ENCODE measurements at regions not wholly inside any gene's neighbourhood (a gene's known extent, or its start where the extent isn't known, plus 50 kb on each side); places are given as distances from the start of the nearest gene placed in this dataset.
"Not testable (repeated sequence)": the region's sequence is repeated elsewhere in the genome, so short reads cannot be mapped to it uniquely, and the experiment has no call there.

- no peak for DNase-seq (ENCODE audit: low spot score)
These were observed 124.8 kb downstream of the C12orf75 start for GRCh38 chr12:105455261-105455660.

GRCh38 chr12:105457026-105457425 lies 126.5 kb downstream of the C12orf75 start:
- DNase-seq (ENCODE audit: low spot score), result no peak

- DNase-seq (ENCODE audit: low spot score), result no peak
These were observed 129.4 kb downstream of the C12orf75 start for GRCh38 chr12:105459760-105460330.

- DNase-seq (ENCODE audit: low spot score), result no peak
These were observed 130.9 kb downstream of the C12orf75 start for GRCh38 chr12:105461271-105461943.

GRCh38 chr12:105461944-105462762 lies 131.7 kb downstream of the C12orf75 start:
- DNase-seq (ENCODE audit: low spot score), result no peak

GRCh38 chr12:105462831-105463230 lies 132.3 kb downstream of the C12orf75 start:
- no peak for DNase-seq (ENCODE audit: low spot score)

- DNase-seq (ENCODE audit: low spot score), result no peak
These were observed 133.9 kb downstream of the C12orf75 start for GRCh38 chr12:105464406-105464805.

GRCh38 chr12:105466231-105466900 lies 135.9 kb downstream of the C12orf75 start:
- no peak for DNase-seq (ENCODE audit: low spot score)

GRCh38 chr12:105466901-105467598 lies 136.6 kb downstream of the C12orf75 start:
- DNase-seq (ENCODE audit: low spot score), result no peak

GRCh38 chr12:105467710-105468366 lies 137.3 kb downstream of the C12orf75 start:
- DNase-seq (ENCODE audit: low spot score), result no peak

GRCh38 chr12:105468464-105468863 lies 138.0 kb downstream of the C12orf75 start:
- no peak for DNase-seq (ENCODE audit: low spot score)

GRCh38 chr12:105469211-105469610 lies 138.7 kb downstream of the C12orf75 start:
- no peak for DNase-seq (ENCODE audit: low spot score)

- no peak for DNase-seq (ENCODE audit: low spot score)
These were observed 139.2 kb downstream of the C12orf75 start for GRCh38 chr12:105469701-105470100.

GRCh38 chr12:105470102-105470501 lies 139.6 kb downstream of the C12orf75 start:
- DNase-seq (ENCODE audit: low spot score), result no peak

GRCh38 chr12:105470601-105471000 lies 140.1 kb downstream of the C12orf75 start:
- no peak for DNase-seq (ENCODE audit: low spot score)

GRCh38 chr12:105474672-105475071 lies 144.2 kb downstream of the C12orf75 start:
- no peak for DNase-seq (ENCODE audit: low spot score)

- DNase-seq (ENCODE audit: low spot score), result no peak
These were observed 146.1 kb downstream of the C12orf75 start for GRCh38 chr12:105476616-105477015.

GRCh38 chr12:105477873-105478272 lies 147.4 kb downstream of the C12orf75 start:
- no peak for DNase-seq (ENCODE audit: low spot score)

- not testable (repeated sequence) for DNase-seq (ENCODE audit: low spot score)
These were observed 148.3 kb downstream of the C12orf75 start for GRCh38 chr12:105478788-105479187.

- no peak for DNase-seq (ENCODE audit: low spot score)
These were observed 149.2 kb downstream of the C12orf75 start for GRCh38 chr12:105479710-105480109.

GRCh38 chr12:105480162-105480561 lies 149.7 kb downstream of the C12orf75 start:
- no peak for DNase-seq (ENCODE audit: low spot score)

Measured in left forelimb (tissue), 1 donor.